Cerebellar cortex (tissue), 1 donor: ENCODE measurements at regions not wholly inside any gene's neighbourhood (a gene's known extent, or its start where the extent isn't known, plus 50 kb on each side); places are given as distances from the start of the nearest gene placed in this dataset.
"Not testable (repeated sequence)": the region's sequence is repeated elsewhere in the genome, so short reads cannot be mapped to it uniquely, and the experiment has no call there.

Experiments used
- DNase-seq: peaks from one replicate; pipeline ENCODE4 v3.0.0-alpha.2; 2015; ENCODE audit warnings: low spot score

GRCh38 chr2:14752295-14752694, 119.8 kb downstream of the LRATD1 start:
- no peak for DNase-seq

- DNase-seq, result no peak
These were observed 123.6 kb downstream of the LRATD1 start for GRCh38 chr2:14756122-14756541.

GRCh38 chr2:14756981-14757657, 124.6 kb downstream of the LRATD1 start:
- DNase-seq, result no peak

- DNase-seq, result no peak
These were observed 126.6 kb downstream of the LRATD1 start for GRCh38 chr2:14759082-14759481.

GRCh38 chr2:14760169-14760568, 127.7 kb downstream of the LRATD1 start:
- DNase-seq, result no peak

- no peak for DNase-seq
These were observed 128.6 kb downstream of the LRATD1 start for GRCh38 chr2:14761118-14761517.

GRCh38 chr2:14773696-14774095, 141.2 kb downstream of the LRATD1 start:
- DNase-seq, result no peak

GRCh38 chr2:14774436-14774968, 142.0 kb downstream of the LRATD1 start:
- no peak for DNase-seq

GRCh38 chr2:14776216-14776615, 143.7 kb downstream of the LRATD1 start:
- DNase-seq, result no peak

GRCh38 chr2:14778015-14778414, 145.5 kb downstream of the LRATD1 start:
- DNase-seq, result no peak

GRCh38 chr2:14779252-14779651, 146.7 kb downstream of the LRATD1 start:
- no peak for DNase-seq

GRCh38 chr2:14781142-14781541, 148.6 kb downstream of the LRATD1 start:
- no peak for DNase-seq

GRCh38 chr2:14788814-14789213, 156.3 kb downstream of the LRATD1 start:
- DNase-seq, result not testable (repeated sequence)

GRCh38 chr2:14790041-14790640, 157.6 kb downstream of the LRATD1 start:
- DNase-seq, result no peak

GRCh38 chr2:14803994-14804393, 171.5 kb downstream of the LRATD1 start:
- no peak for DNase-seq

- no peak for DNase-seq
These were observed 172.4 kb downstream of the LRATD1 start for GRCh38 chr2:14804902-14805301.

- no peak for DNase-seq
These were observed 174.1 kb downstream of the LRATD1 start for GRCh38 chr2:14806613-14807012.

- no peak for DNase-seq
These were observed 182.7 kb downstream of the LRATD1 start for GRCh38 chr2:14815201-14815600.

GRCh38 chr2:14816069-14817060, 183.8 kb downstream of the LRATD1 start:
- no peak for DNase-seq

- no peak for DNase-seq
These were observed 185.3 kb downstream of the LRATD1 start for GRCh38 chr2:14817848-14818247.

GRCh38 chr2:14826518-14826917, 194.0 kb downstream of the LRATD1 start:
- DNase-seq, result no peak

- DNase-seq, result no peak
These were observed 194.9 kb downstream of the LRATD1 start for GRCh38 chr2:14827226-14828023.
